ENCODE measurements at regions not wholly inside any gene's neighbourhood (a gene's known extent, or its start where the extent isn't known, plus 50 kb on each side); places are given as distances from the start of the nearest gene placed in this dataset.

DNA sequence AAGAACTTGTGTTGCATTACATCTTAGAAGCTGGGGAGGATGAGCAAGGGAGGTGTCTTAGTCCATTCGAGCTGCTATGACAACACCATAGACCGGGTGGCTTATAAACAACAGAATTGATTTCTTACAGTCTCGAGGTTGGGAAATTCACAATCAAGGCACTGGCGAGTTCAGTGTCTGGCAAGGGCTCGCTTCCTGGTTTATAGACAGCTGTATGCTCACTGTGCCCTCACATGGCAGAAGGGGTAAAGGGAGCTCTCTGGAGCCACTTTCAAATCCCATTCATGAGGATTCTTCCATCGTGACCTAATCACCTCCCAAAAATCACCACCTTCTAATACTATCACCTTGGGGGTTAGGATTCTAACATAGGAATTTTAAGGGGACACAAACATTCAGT is 150.0 kb upstream of the NECTIN1 start:
- TF ChIP-seq CTCF (IDR thresholded peaks at IDR 0.05; ENCODE audit: low read length) (no peak), EZH2 (IDR thresholded peaks at IDR 0.05; ENCODE audit: borderline replicate concordance, low read length) (no peak)

Measured in OCI-LY1 (cell line).